Panc1 (cell line): ENCODE measurements at regions not wholly inside any gene's neighbourhood (a gene's known extent, or its start where the extent isn't known, plus 50 kb on each side); places are given as distances from the start of the nearest gene placed in this dataset.

Experiments used
- ATAC-seq: fragments of 200-7000 bp; cut with Tn5 transposase; 2 replicates; pipeline ENCODE4 v1.9.1; 2020; ENCODE audit warnings: mild to moderate bottlenecking, moderate library complexity
- BruUV-seq: library from RNA; stranded (reverse); fragments of 400-500 nt; replicated peaks from 2 replicates; lab custom pipeline; 2021; lab: Mats Ljungman, UMichigan
- CTCF ChIA-PET: fragments of 300-600 bp; sonication (Branson Sonifier 250); formaldehyde crosslinking; loops from one replicate; lab custom pipeline; 2022; ENCODE audit warnings: antibody characterized with exemption; lab: Charles Lee
- POLR2A ChIA-PET: fragments of 300-600 bp; sonication (Branson Sonifier 250); formaldehyde crosslinking; loops from one replicate; lab custom pipeline; 2022; ENCODE audit warnings: antibody characterized with exemption; lab: Charles Lee
- DNase-seq: peaks from one replicate; pipeline ENCODE4 v3.0.0-alpha.2; 2010; ENCODE audit warnings: low read depth, low spot score
- H3K27ac ChIP-seq: 2 replicates; pipeline ENCODE4 v1.5.1; 2011; ENCODE audit warnings: mild to moderate bottlenecking, low read length, inconsistent platforms
- H3K27me3 ChIP-seq: fragments of 200-500 bp; sonication (Bioruptor generic); 2 replicates; pipeline ENCODE4 v1.6.0; 2014; ENCODE audit warnings: low read length, inconsistent platforms; ENCODE audit not compliant: control insufficient read depth, insufficient read depth
- H3K36me3 ChIP-seq: fragments of 200-500 bp; sonication (Bioruptor generic); 2 replicates; pipeline ENCODE4 v1.5.1; 2014; ENCODE audit warnings: inconsistent platforms, mild to moderate bottlenecking, low read length, moderate library complexity; ENCODE audit not compliant: control insufficient read depth, insufficient read depth
- H3K4me1 ChIP-seq: 2 replicates; pipeline ENCODE4 v1.5.1; 2011; ENCODE audit warnings: inconsistent platforms, mild to moderate bottlenecking, low read length, moderate library complexity; ENCODE audit not compliant: control insufficient read depth, insufficient read depth
- H3K4me3 ChIP-seq, 2 experiments: 2 replicates each; pipeline ENCODE4 v1.5.1; 2011 to 2012; ENCODE audit warnings: low read depth in 2 of 2, low read length in 2 of 2, mild to moderate bottlenecking in 2 of 2, inconsistent platforms in 1 of 2, moderate library complexity in 1 of 2
- H3K9me3 ChIP-seq: fragments of 200-500 bp; sonication (Bioruptor generic); 2 replicates; pipeline ENCODE4 v1.5.1; 2014; ENCODE audit warnings: low read depth, mild to moderate bottlenecking, inconsistent platforms, low read length, moderate library complexity; ENCODE audit not compliant: control insufficient read depth, insufficient read depth
- POLR2AphosphoS5 ChIP-seq: IDR thresholded peaks from 2 replicates; pipeline ENCODE4 v1.6.1; 2012; ENCODE audit warnings: mild to moderate bottlenecking, low read depth, low read length, moderate library complexity
- SIN3A ChIP-seq: IDR thresholded peaks from 2 replicates; pipeline ENCODE4 v1.6.1; 2012; ENCODE audit warnings: low read depth, mild to moderate bottlenecking, low read length, moderate library complexity, borderline replicate concordance; ENCODE audit not compliant: insufficient read depth
- TCF7L2 ChIP-seq: IDR thresholded peaks from 2 replicates; pipeline ENCODE4 v1.6.1; 2011; ENCODE audit warnings: mild to moderate bottlenecking, low read depth, low read length, inconsistent platforms
- in situ Hi-C: cut with HindIII; loops from 2 replicates; pipeline ENCODE4 v1.10.0; 2016; ENCODE audit warnings: low sequenced_read_pairs, low pct_unique_long_range_greater_than_20kb
- intact Hi-C: fragments of 100-400 bp; cut with micrococcal nuclease; formaldehyde crosslinking; loops from one replicate; pipeline ENCODE4 v1.10.0; 2022; ENCODE audit not compliant: unreplicated experiment
- TF ChIP-seq, protein P1 (sequence below): fragments of 450-650 bp; IDR thresholded peaks from 2 replicates; pipeline ENCODE4 v1.5.1; 2017; ENCODE audit warnings: mild to moderate bottlenecking
- TF ChIP-seq, protein P2 (sequence below), 2 experiments: IDR thresholded peaks; 2 replicates each; pipeline ENCODE4 v1.6.1; 2011 to 2012; ENCODE audit warnings: low read depth in 2 of 2, control low read depth in 1 of 2, low read length in 1 of 2, mild to moderate bottlenecking in 1 of 2, moderate library complexity in 1 of 2; ENCODE audit not compliant: insufficient read depth in 1 of 2

DNA sequence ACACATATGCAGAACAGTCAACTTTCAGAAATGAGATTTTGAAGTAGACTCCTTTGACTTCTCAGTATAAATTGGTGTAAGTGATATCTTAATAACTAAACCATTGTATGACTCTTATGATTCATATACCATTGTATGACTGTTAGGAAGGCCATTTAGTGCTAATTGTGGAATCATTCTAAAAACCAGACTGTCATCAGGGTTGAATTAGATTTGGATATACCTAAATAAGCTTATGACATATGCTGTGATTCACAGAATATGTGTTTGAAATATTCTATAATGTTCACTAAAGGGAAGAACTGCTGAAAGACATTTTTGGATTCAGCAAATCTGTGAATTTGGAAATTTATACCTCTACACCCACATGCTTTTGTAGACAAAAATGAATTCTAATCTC, 438.1 kb downstream of the MDFIC start:
- POLR2A ChIA-PET, result no interaction called here
- intact Hi-C loops (loop anchor here (10.0 kb wide), 1 partner anchor 315 kb away; no protein-coding TSS in a partner anchor), in situ Hi-C loops (no loop called here)
- H3K9me3 ChIP-seq, result no peaks in the 10 kb centered on the region
- no peak overlapping the region for H3K27ac ChIP-seq
- CTCF ChIA-PET, result no interaction called here
- no peak overlapping the region for H3K4me3 ChIP-seq
- no peak for ATAC-seq
- H3K36me3 ChIP-seq, result no peaks in the 10 kb centered on the region
- H3K4me1 ChIP-seq, result no peaks in the 10 kb centered on the region
- H3K27me3 ChIP-seq, result no peaks in the 10 kb centered on the region
- TF ChIP-seq TCF7L2 (no peak), POLR2AphosphoS5 (no peak), SIN3A (no peak)
- TF ChIP-seq, protein P1, sequence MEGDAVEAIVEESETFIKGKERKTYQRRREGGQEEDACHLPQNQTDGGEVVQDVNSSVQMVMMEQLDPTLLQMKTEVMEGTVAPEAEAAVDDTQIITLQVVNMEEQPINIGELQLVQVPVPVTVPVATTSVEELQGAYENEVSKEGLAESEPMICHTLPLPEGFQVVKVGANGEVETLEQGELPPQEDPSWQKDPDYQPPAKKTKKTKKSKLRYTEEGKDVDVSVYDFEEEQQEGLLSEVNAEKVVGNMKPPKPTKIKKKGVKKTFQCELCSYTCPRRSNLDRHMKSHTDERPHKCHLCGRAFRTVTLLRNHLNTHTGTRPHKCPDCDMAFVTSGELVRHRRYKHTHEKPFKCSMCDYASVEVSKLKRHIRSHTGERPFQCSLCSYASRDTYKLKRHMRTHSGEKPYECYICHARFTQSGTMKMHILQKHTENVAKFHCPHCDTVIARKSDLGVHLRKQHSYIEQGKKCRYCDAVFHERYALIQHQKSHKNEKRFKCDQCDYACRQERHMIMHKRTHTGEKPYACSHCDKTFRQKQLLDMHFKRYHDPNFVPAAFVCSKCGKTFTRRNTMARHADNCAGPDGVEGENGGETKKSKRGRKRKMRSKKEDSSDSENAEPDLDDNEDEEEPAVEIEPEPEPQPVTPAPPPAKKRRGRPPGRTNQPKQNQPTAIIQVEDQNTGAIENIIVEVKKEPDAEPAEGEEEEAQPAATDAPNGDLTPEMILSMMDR, result no peak
- TF ChIP-seq, protein P2, sequence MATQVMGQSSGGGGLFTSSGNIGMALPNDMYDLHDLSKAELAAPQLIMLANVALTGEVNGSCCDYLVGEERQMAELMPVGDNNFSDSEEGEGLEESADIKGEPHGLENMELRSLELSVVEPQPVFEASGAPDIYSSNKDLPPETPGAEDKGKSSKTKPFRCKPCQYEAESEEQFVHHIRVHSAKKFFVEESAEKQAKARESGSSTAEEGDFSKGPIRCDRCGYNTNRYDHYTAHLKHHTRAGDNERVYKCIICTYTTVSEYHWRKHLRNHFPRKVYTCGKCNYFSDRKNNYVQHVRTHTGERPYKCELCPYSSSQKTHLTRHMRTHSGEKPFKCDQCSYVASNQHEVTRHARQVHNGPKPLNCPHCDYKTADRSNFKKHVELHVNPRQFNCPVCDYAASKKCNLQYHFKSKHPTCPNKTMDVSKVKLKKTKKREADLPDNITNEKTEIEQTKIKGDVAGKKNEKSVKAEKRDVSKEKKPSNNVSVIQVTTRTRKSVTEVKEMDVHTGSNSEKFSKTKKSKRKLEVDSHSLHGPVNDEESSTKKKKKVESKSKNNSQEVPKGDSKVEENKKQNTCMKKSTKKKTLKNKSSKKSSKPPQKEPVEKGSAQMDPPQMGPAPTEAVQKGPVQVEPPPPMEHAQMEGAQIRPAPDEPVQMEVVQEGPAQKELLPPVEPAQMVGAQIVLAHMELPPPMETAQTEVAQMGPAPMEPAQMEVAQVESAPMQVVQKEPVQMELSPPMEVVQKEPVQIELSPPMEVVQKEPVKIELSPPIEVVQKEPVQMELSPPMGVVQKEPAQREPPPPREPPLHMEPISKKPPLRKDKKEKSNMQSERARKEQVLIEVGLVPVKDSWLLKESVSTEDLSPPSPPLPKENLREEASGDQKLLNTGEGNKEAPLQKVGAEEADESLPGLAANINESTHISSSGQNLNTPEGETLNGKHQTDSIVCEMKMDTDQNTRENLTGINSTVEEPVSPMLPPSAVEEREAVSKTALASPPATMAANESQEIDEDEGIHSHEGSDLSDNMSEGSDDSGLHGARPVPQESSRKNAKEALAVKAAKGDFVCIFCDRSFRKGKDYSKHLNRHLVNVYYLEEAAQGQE (IDR thresholded peaks at IDR 0.05; ENCODE audit: insufficient read depth in 1 of 2, low read depth in 2 of 2, low read length in 1 of 2), result no peak
- no peak for DNase-seq
- BruUV-seq, result no TSS peak

DNA sequence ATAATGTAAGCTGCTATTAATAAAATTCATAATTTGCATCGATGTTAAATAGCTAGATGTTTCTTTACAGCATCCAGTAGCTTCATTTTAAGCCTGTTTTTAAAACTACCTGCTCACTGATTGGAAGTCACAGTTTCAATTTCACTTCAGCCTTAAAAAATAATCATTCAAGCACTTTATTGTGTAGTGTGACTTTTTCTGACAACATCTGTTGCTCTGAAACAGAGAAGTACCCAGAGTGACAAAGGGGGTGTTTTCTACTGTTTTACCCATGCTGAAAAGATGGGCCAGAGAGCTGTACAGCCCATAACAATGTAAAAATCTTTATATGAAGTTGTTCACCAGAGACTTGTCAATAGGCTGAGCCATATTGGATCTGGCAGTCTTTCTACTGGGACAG, 437.2 kb downstream of the MDFIC start:
- TF ChIP-seq TCF7L2 (no peak), SIN3A (no peak), POLR2AphosphoS5 (no peak)
- TF ChIP-seq, protein P1, result no peak
- TF ChIP-seq, protein P2 (IDR thresholded peaks at IDR 0.05; ENCODE audit: insufficient read depth in 1 of 2, low read depth in 2 of 2, low read length in 1 of 2), result no peak
- Histone ChIP-seq H3K27ac (no peak overlapping the region), H3K9me3 (no peaks in the 10 kb centered on the region), H3K36me3 (no peaks in the 10 kb centered on the region), H3K4me1 (no peaks in the 10 kb centered on the region), H3K4me3 (no peak overlapping the region), H3K27me3 (no peaks in the 10 kb centered on the region)
- in situ Hi-C loops (no loop called here), intact Hi-C loops (loop anchor here (10.0 kb wide), 1 partner anchor 316 kb away; no protein-coding TSS in a partner anchor)
- POLR2A ChIA-PET, result no interaction called here
- no peak for DNase-seq
- CTCF ChIA-PET, result no interaction called here
- ATAC-seq, result no peak
- BruUV-seq, result no TSS peak
